ENCODE measurements at regions not wholly inside any gene's neighbourhood (a gene's known extent, or its start where the extent isn't known, plus 50 kb on each side); places are given as distances from the start of the nearest gene placed in this dataset.

- Histone ChIP-seq H3K27ac (no peak overlapping the region), H3K9me3 (no peaks in the 10 kb centered on the region), H3K36me3 (no peaks in the 10 kb centered on the region), H3K27me3 (no peaks in the 10 kb centered on the region), H3K4me3 (no peak overlapping the region), H3K4me1 (peaks cover 13 to 16% (median 15%) of the 10 kb centered on the region in 3 donors)
- FAIRE-seq (no peak), DNase-seq (no peak), ATAC-seq (no peak)
- intact Hi-C loops (cut with DNase I) = no loop called here
- WGBS, 2 donors = 86 to 91% methylated on average over 4 of the region's 4 CpGs
- TF ChIP-seq CTCF (IDR thresholded peaks at IDR 0.05) = no peak
Measured at GRCh38 chr15:70199124-70199482, 101.4 kb upstream of the TLE3 start.

GRCh38 chr15:70198441-70199123 is 100.9 kb upstream of the TLE3 start:
- 94 to 98% methylated on average over 6 of the region's 6 CpGs for whole genome bisulfite sequencing, 2 donors

GRCh38 chr15:70197945-70198361 is 100.2 kb upstream of the TLE3 start:
- no peaks in the 10 kb centered on the region for H3K9me3 ChIP-seq
- no peaks in the 10 kb centered on the region for H3K27me3 ChIP-seq
- ATAC-seq = no peak
- intact Hi-C loops (cut with DNase I) = no loop called here
- DNase-seq = peak in 1 of 6 donors; percentile 51
- H3K4me3 ChIP-seq = no peak overlapping the region
- peaks cover 13 to 16% (median 15%) of the 10 kb centered on the region in 3 donors for H3K4me1 ChIP-seq
- FAIRE-seq = no peak
- no peaks in the 10 kb centered on the region for H3K36me3 ChIP-seq
- no peak for TF ChIP-seq CTCF (IDR thresholded peaks at IDR 0.05)
- 82 to 84% methylated on average over 9 of the region's 9 CpGs for WGBS, 2 donors
- H3K27ac ChIP-seq = no peak overlapping the region

More at GRCh38 chr15:70198441-70199123, 100.9 kb upstream of the TLE3 start:
- H3K9me3 ChIP-seq = no peaks in the 10 kb centered on the region
- DNase-seq (no peak), ATAC-seq (no peak), FAIRE-seq (no peak)
- H3K4me1 ChIP-seq = peaks cover 13 to 16% (median 15%) of the 10 kb centered on the region in 3 donors
- intact Hi-C loops (cut with DNase I) = no loop called here
- H3K4me3 ChIP-seq = no peak overlapping the region
- H3K36me3 ChIP-seq = no peaks in the 10 kb centered on the region
- no peaks in the 10 kb centered on the region for H3K27me3 ChIP-seq
- no peak for TF ChIP-seq CTCF (IDR thresholded peaks at IDR 0.05)
- H3K27ac ChIP-seq = no peak overlapping the region

- no peaks in the 10 kb centered on the region for H3K9me3 ChIP-seq
- no peak for FAIRE-seq
- no peaks in the 10 kb centered on the region for H3K27me3 ChIP-seq
- peaks cover 13 to 16% (median 15%) of the 10 kb centered on the region in 3 donors for H3K4me1 ChIP-seq
- no peak for TF ChIP-seq CTCF (IDR thresholded peaks at IDR 0.05)
- 87 to 90% methylated on average over 10 of the region's 10 CpGs for WGBS, 2 donors
- H3K4me3 ChIP-seq = no peak overlapping the region
- no peaks in the 10 kb centered on the region for H3K36me3 ChIP-seq
- ATAC-seq = no peak
- intact Hi-C loops (cut with DNase I) = no loop called here
- H3K27ac ChIP-seq = peak overlapping the region in 1 of 4 donors; percentile 57
- no peak for DNase-seq
Measured at GRCh38 chr15:70197318-70197944, 99.7 kb upstream of the TLE3 start.
